DND-41 (cell line): ENCODE measurements at regions not wholly inside any gene's neighbourhood (a gene's known extent, or its start where the extent isn't known, plus 50 kb on each side); places are given as distances from the start of the nearest gene placed in this dataset.

ENCODE experiments used
- ATAC-seq: fragments of 200-7000 bp; cut with Tn5 transposase; 3 replicates; pipeline ENCODE4 v1.9.1; 2021; ENCODE audit warnings: low read depth; ENCODE audit not compliant: insufficient read depth
- DNase-seq: peaks from one replicate; pipeline ENCODE4 v3.0.0-alpha.2; 2020
- H2AFZ ChIP-seq: 2 replicates; pipeline ENCODE4 v1.6.0; 2012; ENCODE audit warnings: low read depth, low read length
- H3K27ac ChIP-seq: 2 replicates; pipeline ENCODE4 v1.5.1; 2012; ENCODE audit warnings: low read length, inconsistent platforms
- H3K27me3 ChIP-seq: fragments of 200-600 bp; sonication (generic); 2 replicates; pipeline ENCODE4 v1.6.0; 2012; ENCODE audit warnings: low read length, mild to moderate bottlenecking, inconsistent platforms; ENCODE audit not compliant: insufficient read depth, poor library complexity
- H3K36me3 ChIP-seq: 2 replicates; pipeline ENCODE4 v1.5.1; 2012; ENCODE audit warnings: low read length, inconsistent platforms; ENCODE audit not compliant: insufficient read depth
- H3K4me1 ChIP-seq: 2 replicates; pipeline ENCODE4 v1.5.1; 2012; ENCODE audit warnings: mild to moderate bottlenecking, low read length; ENCODE audit not compliant: insufficient read depth
- H3K4me2 ChIP-seq: 2 replicates; pipeline ENCODE4 v1.6.0; 2012; ENCODE audit warnings: mild to moderate bottlenecking, moderate library complexity, low read length, inconsistent platforms; ENCODE audit not compliant: insufficient read depth
- H3K4me3 ChIP-seq, 2 experiments: fragments of 200-600 bp in 1 of 2; shearing (Covaris generic) in 1 of 2; 2 replicates each; pipeline ENCODE4 v1.5.1; 2012 to 2016; ENCODE audit warnings: inconsistent platforms in 2 of 2, low read length in 2 of 2, mild to moderate bottlenecking in 2 of 2, low read depth in 1 of 2, moderate library complexity in 1 of 2
- H3K79me2 ChIP-seq: 2 replicates; pipeline ENCODE4 v1.6.0; 2012; ENCODE audit warnings: low read length, inconsistent platforms; ENCODE audit not compliant: insufficient read depth
- H3K9ac ChIP-seq: 2 replicates; pipeline ENCODE4 v1.6.0; 2012; ENCODE audit warnings: low read depth, mild to moderate bottlenecking, inconsistent platforms, low read length, moderate library complexity
- H3K9me3 ChIP-seq: 2 replicates; pipeline ENCODE4 v1.5.1; 2012; ENCODE audit warnings: low read length, moderate library complexity, mild to moderate bottlenecking, inconsistent platforms; ENCODE audit not compliant: insufficient read depth, severe bottlenecking
- H4K20me1 ChIP-seq: 2 replicates; pipeline ENCODE4 v1.6.0; 2012; ENCODE audit warnings: low read length; ENCODE audit not compliant: insufficient read depth
- EZH2 ChIP-seq: IDR thresholded peaks from 3 replicates; pipeline ENCODE4 v1.6.1; 2012; ENCODE audit warnings: borderline replicate concordance, low read depth, mild to moderate bottlenecking, moderate library complexity, low read length, inconsistent platforms; ENCODE audit not compliant: severe bottlenecking
- TF ChIP-seq, protein P1 (sequence below): IDR thresholded peaks from 2 replicates; pipeline ENCODE4 v1.5.1; 2012; ENCODE audit warnings: borderline replicate concordance, low read length, moderate library complexity, mild to moderate bottlenecking; ENCODE audit not compliant: poor library complexity, severe bottlenecking; ENCODE audit errors: extremely low read depth

DNA sequence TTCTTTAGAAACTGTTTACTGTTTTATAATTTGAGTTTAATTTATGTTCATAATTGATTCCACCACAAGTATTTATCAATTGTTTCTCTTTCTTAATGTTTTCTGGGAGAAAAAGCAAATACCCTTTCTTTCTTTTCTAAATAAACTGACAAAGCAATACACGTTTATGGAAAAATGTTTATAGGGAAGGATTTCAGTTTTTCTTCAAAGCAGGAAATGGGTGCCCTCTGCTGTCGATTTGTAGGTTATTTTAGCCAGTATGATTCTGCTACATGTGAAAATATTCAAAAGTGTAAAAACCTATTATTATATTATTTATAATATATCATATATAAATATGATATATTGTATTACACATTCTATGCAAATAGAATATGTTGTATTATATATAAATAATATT is 921.0 kb upstream of the ROBO1 start:
- ATAC-seq = no peak
- H4K20me1 ChIP-seq = no peaks in the 10 kb centered on the region
- H3K36me3 ChIP-seq = no peaks in the 10 kb centered on the region
- no peak for DNase-seq
- no peaks in the 10 kb centered on the region for H3K9me3 ChIP-seq
- H3K27me3 ChIP-seq = no peaks in the 10 kb centered on the region
- TF ChIP-seq EZH2 = no peak
- TF ChIP-seq, protein P1, sequence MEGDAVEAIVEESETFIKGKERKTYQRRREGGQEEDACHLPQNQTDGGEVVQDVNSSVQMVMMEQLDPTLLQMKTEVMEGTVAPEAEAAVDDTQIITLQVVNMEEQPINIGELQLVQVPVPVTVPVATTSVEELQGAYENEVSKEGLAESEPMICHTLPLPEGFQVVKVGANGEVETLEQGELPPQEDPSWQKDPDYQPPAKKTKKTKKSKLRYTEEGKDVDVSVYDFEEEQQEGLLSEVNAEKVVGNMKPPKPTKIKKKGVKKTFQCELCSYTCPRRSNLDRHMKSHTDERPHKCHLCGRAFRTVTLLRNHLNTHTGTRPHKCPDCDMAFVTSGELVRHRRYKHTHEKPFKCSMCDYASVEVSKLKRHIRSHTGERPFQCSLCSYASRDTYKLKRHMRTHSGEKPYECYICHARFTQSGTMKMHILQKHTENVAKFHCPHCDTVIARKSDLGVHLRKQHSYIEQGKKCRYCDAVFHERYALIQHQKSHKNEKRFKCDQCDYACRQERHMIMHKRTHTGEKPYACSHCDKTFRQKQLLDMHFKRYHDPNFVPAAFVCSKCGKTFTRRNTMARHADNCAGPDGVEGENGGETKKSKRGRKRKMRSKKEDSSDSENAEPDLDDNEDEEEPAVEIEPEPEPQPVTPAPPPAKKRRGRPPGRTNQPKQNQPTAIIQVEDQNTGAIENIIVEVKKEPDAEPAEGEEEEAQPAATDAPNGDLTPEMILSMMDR = peak; percentile 24
- H3K9ac ChIP-seq = no peak overlapping the region
- no peak overlapping the region for H3K4me3 ChIP-seq
- H3K79me2 ChIP-seq = no peaks in the 10 kb centered on the region
- H2AFZ ChIP-seq = no peak overlapping the region
- H3K4me2 ChIP-seq = no peak overlapping the region
- H3K4me1 ChIP-seq = no peaks in the 10 kb centered on the region
- H3K27ac ChIP-seq = no peak overlapping the region

DNA sequence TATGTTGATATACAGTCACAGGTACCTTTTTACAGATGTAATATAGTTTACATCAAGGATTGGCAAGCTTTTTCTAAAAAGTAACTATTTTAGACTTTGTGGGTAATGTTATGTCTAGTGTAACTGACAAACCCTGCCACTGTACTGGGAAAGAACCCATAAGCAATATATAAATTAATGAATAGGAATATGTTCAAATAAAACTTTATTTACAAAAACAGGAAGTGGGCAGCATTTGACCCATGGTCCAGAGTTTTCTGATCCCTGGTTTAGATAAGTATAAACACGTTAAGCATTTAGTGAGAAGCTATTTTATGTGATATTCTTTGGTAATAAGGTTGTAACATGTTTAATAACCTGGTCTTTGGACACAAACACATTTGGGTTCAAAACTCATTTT is 915.2 kb upstream of the ROBO1 start:
- Histone ChIP-seq H3K27ac (no peak overlapping the region), H3K4me1 (no peaks in the 10 kb centered on the region), H3K9me3 (no peaks in the 10 kb centered on the region), H3K36me3 (no peaks in the 10 kb centered on the region), H2AFZ (no peak overlapping the region), H3K27me3 (no peaks in the 10 kb centered on the region), H3K4me3 (no peak overlapping the region), H4K20me1 (no peaks in the 10 kb centered on the region), H3K9ac (no peak overlapping the region), H3K4me2 (no peak overlapping the region), H3K79me2 (no peaks in the 10 kb centered on the region)
- DNase-seq = no peak
- TF ChIP-seq, protein P1 = no peak
- TF ChIP-seq EZH2 = no peak
- ATAC-seq = no peak

DNA sequence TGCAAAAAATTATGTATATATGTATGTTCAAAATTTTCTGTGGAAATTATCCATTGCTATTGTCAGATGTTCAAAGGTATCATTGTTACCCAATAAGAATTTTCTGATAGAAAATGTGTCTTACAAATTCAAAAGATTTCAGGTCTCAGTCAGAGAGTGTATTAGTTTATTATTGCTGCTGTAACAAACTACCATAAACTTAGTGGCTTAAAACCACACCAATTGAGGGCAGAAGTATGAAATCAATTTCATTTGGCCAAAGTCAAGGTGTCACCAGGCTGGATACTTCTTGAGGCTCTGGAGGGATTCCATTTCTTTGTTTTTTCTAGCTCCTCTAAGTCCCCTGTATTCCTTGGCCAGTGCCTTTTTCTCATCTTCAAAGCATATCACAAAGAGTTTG is 914.4 kb upstream of the ROBO1 start:
- ATAC-seq (no peak), DNase-seq (no peak)
- no peaks in the 10 kb centered on the region for H3K27me3 ChIP-seq
- TF ChIP-seq EZH2 = no peak
- TF ChIP-seq, protein P1 = no peak
- no peaks in the 10 kb centered on the region for H4K20me1 ChIP-seq
- no peaks in the 10 kb centered on the region for H3K79me2 ChIP-seq
- no peaks in the 10 kb centered on the region for H3K36me3 ChIP-seq
- no peak overlapping the region for H3K4me3 ChIP-seq
- no peaks in the 10 kb centered on the region for H3K9me3 ChIP-seq
- H3K4me1 ChIP-seq = no peaks in the 10 kb centered on the region
- no peak overlapping the region for H3K9ac ChIP-seq
- H2AFZ ChIP-seq = no peak overlapping the region
- no peak overlapping the region for H3K4me2 ChIP-seq
- no peak overlapping the region for H3K27ac ChIP-seq

DNA sequence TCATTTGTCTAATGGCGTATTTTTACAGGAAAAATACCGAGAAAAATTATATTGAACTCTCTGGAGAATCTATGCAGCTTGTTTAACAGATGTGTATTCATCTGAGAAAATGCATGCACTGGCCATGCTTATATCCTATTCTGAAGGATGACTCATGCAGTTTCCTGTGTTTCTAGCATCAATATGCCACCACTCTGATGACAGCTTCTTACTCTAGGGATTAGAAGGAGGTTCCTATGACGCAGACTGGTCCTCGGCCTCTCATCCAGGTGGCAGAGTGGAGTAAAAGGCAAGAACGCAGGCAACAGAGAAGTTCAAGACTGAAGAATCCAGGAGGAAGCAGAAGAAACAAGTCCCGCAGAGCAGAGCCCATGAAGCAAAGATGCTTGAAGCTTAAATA is 910.0 kb upstream of the ROBO1 start:
- Histone ChIP-seq H3K4me1 (no peaks in the 10 kb centered on the region), H4K20me1 (no peaks in the 10 kb centered on the region), H2AFZ (no peak overlapping the region), H3K4me3 (no peak overlapping the region), H3K79me2 (no peaks in the 10 kb centered on the region), H3K9ac (no peak overlapping the region), H3K9me3 (no peaks in the 10 kb centered on the region), H3K36me3 (no peaks in the 10 kb centered on the region), H3K27me3 (no peaks in the 10 kb centered on the region), H3K27ac (no peak overlapping the region), H3K4me2 (no peak overlapping the region)
- ATAC-seq = no peak
- no peak for TF ChIP-seq EZH2
- TF ChIP-seq, protein P1 = no peak
- no peak for DNase-seq
